K562 (cell line): ENCODE measurements at regions not wholly inside any gene's neighbourhood (a gene's known extent, or its start where the extent isn't known, plus 50 kb on each side); places are given as distances from the start of the nearest gene placed in this dataset.

ENCODE experiments used
- AFF4 ChIP-seq: sonication (generic); formaldehyde crosslinking; IDR thresholded peaks from 2 replicates; pipeline ENCODE4 v1.8.0; 2023; ENCODE audit warnings: mild to moderate bottlenecking, missing genetic modification reagents
- CHD4 ChIP-seq: fragments of 200-600 bp; sonication (generic); IDR thresholded peaks from 3 replicates; pipeline ENCODE4 v1.6.1; 2012; ENCODE audit warnings: low read depth, mild to moderate bottlenecking, mixed read lengths, low read length, inconsistent platforms; ENCODE audit not compliant: insufficient read depth, insufficient replicate concordance, poor library complexity, severe bottlenecking
- COPS2 ChIP-seq: fragments of 450-650 bp; conservative IDR thresholded peaks from 2 replicates; pipeline ENCODE4 v1.6.1; 2016; ENCODE audit warnings: mild to moderate bottlenecking, moderate library complexity
- CREBBP ChIP-seq: IDR thresholded peaks from one replicate; pipeline ENCODE4 v1.6.1; 2012; ENCODE audit warnings: low read depth, mild to moderate bottlenecking, control low read depth, inconsistent platforms, low read length
- MAFK ChIP-seq: IDR thresholded peaks from 2 replicates; pipeline ENCODE4 v1.6.1; 2011; ENCODE audit warnings: low read length, improper control_type of control experiment
- MCM3 ChIP-seq: fragments of 450-650 bp; IDR thresholded peaks from 2 replicates; pipeline ENCODE4 v1.6.1; 2016
- MCM5 ChIP-seq: fragments of 450-650 bp; IDR thresholded peaks from 2 replicates; pipeline ENCODE4 v1.6.1; 2016; ENCODE audit warnings: low read depth
- MYNN ChIP-seq, 2 experiments: sonication (generic); formaldehyde crosslinking in 1 of 2; IDR thresholded peaks; 2 replicates each; pipeline versions ENCODE4 v1.5.0 to v1.6.1; 2016 to 2020; ENCODE audit warnings: antibody characterized with exemption in 1 of 2, missing genetic modification reagents in 1 of 2
- NCOR1 ChIP-seq: fragments of 450-650 bp; IDR thresholded peaks from 2 replicates; pipeline ENCODE4 v1.6.1; 2016; ENCODE audit warnings: mild to moderate bottlenecking, moderate library complexity
- NFXL1 ChIP-seq: fragments of 450-650 bp; formaldehyde crosslinking; IDR thresholded peaks from 2 replicates; pipeline ENCODE4 v1.4.0; 2021; ENCODE audit warnings: mild to moderate bottlenecking
- NFYB ChIP-seq: IDR thresholded peaks from 2 replicates; pipeline ENCODE4 v1.6.1; 2011; ENCODE audit warnings: mild to moderate bottlenecking, moderate library complexity; ENCODE audit not compliant: insufficient read length; ENCODE audit errors: extremely low read depth
- NR2C1 ChIP-seq, 2 experiments: fragments of 450-650 bp; IDR thresholded peaks; 2 replicates each; pipeline ENCODE4 v1.6.1; 2017; ENCODE audit warnings: mild to moderate bottlenecking in 2 of 2, antibody characterized with exemption in 1 of 2, inconsistent platforms in 1 of 2, missing compliant biosample characterization in 1 of 2, missing genetic modification characterization in 1 of 2
- NR3C1 ChIP-seq: sonication (generic); formaldehyde crosslinking; IDR thresholded peaks from 2 replicates; pipeline ENCODE4 v1.8.1; 2022; ENCODE audit warnings: missing genetic modification reagents
- SMAD1 ChIP-seq: fragments of 150-350 bp; IDR thresholded peaks from 2 replicates; pipeline ENCODE4 v1.6.1; 2014; ENCODE audit warnings: low read length, low read depth; ENCODE audit not compliant: partially characterized antibody
- SRF ChIP-seq, 2 experiments: fragments of 250-450, 450-650 bp in 1 of 2; sonication (Bioruptor Pico) in 1 of 2; sonication (generic) in 1 of 2; formaldehyde crosslinking; IDR thresholded peaks; 2 replicates each; pipeline versions ENCODE4 v1.5.0 to v1.5.1; 2020 to 2022; ENCODE audit warnings: mild to moderate bottlenecking in 1 of 2, missing genetic modification reagents in 1 of 2
- STAG1 ChIP-seq: sonication (generic); formaldehyde crosslinking; IDR thresholded peaks from 2 replicates; pipeline ENCODE4 v1.5.0; 2020; ENCODE audit warnings: missing genetic modification reagents, borderline replicate concordance
- TAL1 ChIP-seq: fragments of 450-650 bp; IDR thresholded peaks from 2 replicates; pipeline ENCODE4 v1.6.1; 2016; ENCODE audit warnings: mild to moderate bottlenecking
- ZBED1 ChIP-seq: IDR thresholded peaks from 2 replicates; pipeline ENCODE4 v1.6.1; 2014
- ZNF354B ChIP-seq: fragments of 250-450 bp; sonication (Bioruptor Pico); IDR thresholded peaks from 2 replicates; pipeline ENCODE4 v1.4.0; 2020
- TF ChIP-seq, protein P1 (sequence below): sonication (generic); IDR thresholded peaks from 2 replicates; pipeline ENCODE4 v1.6.1; 2016
- TF ChIP-seq, protein P2 (sequence below), 2 experiments: IDR thresholded peaks in 1 of 2; conservative IDR thresholded peaks in 1 of 2; 2 replicates each; pipeline ENCODE4 v1.6.1; 2016; ENCODE audit warnings: low read depth in 2 of 2, mild to moderate bottlenecking in 1 of 2, missing compliant biosample characterization in 1 of 2, missing genetic modification characterization in 1 of 2, moderate library complexity in 1 of 2

GRCh38 chr7:21365866-21366624 lies 61.8 kb upstream of the SP4 start (continued):
- TF ChIP-seq AFF4 (CRISPR knock-in tag) (no peak), SMAD1 (no peak), MCM5 (no peak), NFXL1 (CRISPR knock-in tag) (no peak), COPS2 (no peak), NFYB (no peak), STAG1 (CRISPR knock-in tag) (no peak), TAL1 (peak; percentile 30; the same call in 1 of the 2 replicates), CHD4 (no peak), NR3C1 (CRISPR knock-in tag) (no peak), MAFK (no peak), ZNF354B (CRISPR knock-in tag) (no peak), NCOR1 (0 out of 2 replicates have a peak, but pooled peaks have one; percentile 23), MYNN (IDR thresholded peaks at IDR 0.05) (no peak), MYNN (CRISPR knock-in tag; IDR thresholded peaks at IDR 0.05) (no peak), CREBBP (no peak), MCM3 (no peak), SRF (CRISPR knock-in tag; IDR thresholded peaks at IDR 0.05) (no peak), ZBED1 (no peak), NR2C1 (IDR thresholded peaks at IDR 0.05) (no peak), NR2C1 (tag; IDR thresholded peaks at IDR 0.05) (no peak)
- TF ChIP-seq, protein P1, sequence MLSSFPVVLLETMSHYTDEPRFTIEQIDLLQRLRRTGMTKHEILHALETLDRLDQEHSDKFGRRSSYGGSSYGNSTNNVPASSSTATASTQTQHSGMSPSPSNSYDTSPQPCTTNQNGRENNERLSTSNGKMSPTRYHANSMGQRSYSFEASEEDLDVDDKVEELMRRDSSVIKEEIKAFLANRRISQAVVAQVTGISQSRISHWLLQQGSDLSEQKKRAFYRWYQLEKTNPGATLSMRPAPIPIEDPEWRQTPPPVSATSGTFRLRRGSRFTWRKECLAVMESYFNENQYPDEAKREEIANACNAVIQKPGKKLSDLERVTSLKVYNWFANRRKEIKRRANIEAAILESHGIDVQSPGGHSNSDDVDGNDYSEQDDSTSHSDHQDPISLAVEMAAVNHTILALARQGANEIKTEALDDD: no peak
- TF ChIP-seq, protein P2, sequence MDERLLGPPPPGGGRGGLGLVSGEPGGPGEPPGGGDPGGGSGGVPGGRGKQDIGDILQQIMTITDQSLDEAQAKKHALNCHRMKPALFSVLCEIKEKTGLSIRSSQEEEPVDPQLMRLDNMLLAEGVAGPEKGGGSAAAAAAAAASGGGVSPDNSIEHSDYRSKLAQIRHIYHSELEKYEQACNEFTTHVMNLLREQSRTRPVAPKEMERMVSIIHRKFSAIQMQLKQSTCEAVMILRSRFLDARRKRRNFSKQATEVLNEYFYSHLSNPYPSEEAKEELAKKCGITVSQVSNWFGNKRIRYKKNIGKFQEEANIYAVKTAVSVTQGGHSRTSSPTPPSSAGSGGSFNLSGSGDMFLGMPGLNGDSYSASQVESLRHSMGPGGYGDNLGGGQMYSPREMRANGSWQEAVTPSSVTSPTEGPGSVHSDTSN (CRISPR knock-in tag; IDR thresholded peaks at IDR 0.05; ENCODE audit: low read depth): no peak
- TF ChIP-seq, protein P2 (tag; conservative IDR thresholded peaks at IDR 0.05; ENCODE audit: low read depth): no peak
